ENCODE measurements at regions not wholly inside any gene's neighbourhood (a gene's known extent, or its start where the extent isn't known, plus 50 kb on each side); places are given as distances from the start of the nearest gene placed in this dataset.

DNA sequence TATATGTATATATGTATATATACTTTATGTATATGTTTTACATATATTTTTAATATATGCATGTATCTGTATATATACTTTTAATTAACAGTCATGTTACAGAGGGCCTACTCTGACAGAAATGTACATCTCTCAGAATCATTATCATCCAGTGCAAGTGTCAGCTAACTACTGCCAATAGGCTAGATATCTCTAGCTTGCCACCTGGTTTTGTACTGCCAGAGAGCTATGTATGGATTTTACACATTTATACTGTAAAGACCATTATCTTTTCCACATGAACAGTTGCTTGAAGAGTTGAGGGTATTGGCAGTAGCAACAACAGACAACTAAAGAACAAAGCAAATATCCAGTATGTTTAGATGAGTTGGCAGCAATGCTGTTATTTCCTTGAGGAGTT is 99.7 kb upstream of the VGLL3 start (continued):
- TF ChIP-seq ZNF764 (CRISPR knock-in tag; IDR thresholded peaks at IDR 0.05; ENCODE audit: low read depth) (no peak), SRSF7 (optimal IDR thresholded peaks at IDR 0.05; ENCODE audit: low read depth, low read length) (no peak)
- TF ChIP-seq, protein P1, sequence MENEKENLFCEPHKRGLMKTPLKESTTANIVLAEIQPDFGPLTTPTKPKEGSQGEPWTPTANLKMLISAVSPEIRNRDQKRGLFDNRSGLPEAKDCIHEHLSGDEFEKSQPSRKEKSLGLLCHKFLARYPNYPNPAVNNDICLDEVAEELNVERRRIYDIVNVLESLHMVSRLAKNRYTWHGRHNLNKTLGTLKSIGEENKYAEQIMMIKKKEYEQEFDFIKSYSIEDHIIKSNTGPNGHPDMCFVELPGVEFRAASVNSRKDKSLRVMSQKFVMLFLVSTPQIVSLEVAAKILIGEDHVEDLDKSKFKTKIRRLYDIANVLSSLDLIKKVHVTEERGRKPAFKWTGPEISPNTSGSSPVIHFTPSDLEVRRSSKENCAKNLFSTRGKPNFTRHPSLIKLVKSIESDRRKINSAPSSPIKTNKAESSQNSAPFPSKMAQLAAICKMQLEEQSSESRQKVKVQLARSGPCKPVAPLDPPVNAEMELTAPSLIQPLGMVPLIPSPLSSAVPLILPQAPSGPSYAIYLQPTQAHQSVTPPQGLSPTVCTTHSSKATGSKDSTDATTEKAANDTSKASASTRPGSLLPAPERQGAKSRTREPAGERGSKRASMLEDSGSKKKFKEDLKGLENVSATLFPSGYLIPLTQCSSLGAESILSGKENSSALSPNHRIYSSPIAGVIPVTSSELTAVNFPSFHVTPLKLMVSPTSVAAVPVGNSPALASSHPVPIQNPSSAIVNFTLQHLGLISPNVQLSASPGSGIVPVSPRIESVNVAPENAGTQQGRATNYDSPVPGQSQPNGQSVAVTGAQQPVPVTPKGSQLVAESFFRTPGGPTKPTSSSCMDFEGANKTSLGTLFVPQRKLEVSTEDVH (IDR thresholded peaks at IDR 0.05; ENCODE audit: low read depth, partially characterized antibody), result no peak
- TF ChIP-seq, protein P2, sequence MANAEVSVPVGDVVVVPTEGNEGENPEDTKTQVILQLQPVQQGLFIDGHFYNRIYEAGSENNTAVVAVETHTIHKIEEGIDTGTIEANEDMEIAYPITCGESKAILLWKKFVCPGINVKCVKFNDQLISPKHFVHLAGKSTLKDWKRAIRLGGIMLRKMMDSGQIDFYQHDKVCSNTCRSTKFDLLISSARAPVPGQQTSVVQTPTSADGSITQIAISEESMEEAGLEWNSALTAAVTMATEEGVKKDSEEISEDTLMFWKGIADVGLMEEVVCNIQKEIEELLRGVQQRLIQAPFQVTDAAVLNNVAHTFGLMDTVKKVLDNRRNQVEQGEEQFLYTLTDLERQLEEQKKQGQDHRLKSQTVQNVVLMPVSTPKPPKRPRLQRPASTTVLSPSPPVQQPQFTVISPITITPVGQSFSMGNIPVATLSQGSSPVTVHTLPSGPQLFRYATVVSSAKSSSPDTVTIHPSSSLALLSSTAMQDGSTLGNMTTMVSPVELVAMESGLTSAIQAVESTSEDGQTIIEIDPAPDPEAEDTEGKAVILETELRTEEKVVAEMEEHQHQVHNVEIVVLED (CRISPR knock-in tag; IDR thresholded peaks at IDR 0.05), result no peak

DNA sequence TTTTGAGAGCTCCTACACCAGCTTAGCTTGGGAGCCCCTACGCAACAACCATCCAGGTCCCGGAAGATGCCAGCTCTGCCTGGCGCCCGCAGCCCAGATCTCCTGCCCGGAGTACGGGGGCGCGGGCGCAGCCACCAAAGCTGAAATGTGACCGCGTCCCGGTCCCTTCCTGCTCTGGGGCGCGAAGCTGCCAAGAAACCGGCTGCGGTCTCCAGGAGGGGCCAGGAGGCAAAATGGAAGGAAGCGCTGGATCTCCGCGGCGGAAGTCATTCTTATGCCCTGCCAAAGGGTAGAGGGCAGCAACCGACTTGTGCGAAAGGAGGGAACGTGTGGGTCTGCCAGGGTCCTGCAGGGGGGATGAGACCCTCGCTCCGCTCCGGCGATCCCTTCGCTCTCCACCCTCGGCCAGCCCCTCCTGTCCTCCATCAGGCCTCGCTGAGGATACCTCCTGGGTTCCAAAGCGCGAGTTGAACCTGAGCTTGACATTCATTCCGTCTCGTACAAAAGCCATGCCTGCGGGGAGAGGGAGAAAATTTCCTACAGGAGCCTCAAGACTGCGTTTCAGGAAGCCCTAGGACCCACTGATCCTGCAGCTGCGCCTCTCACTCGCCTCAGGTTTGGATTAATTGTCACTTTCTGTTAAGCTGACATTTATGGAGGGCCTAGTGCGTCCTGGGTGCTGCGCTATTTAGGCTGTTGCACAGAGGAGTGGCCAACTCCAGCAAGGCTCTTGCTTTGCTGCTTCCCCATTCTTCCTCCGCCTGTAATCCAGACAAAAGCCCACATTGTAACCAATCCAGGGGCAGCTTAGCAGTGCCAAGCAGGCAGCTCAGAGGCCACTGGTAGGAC is 98.3 kb upstream of the VGLL3 start:
- 8% methylated on average over 12 of the region's 41 CpGs for WGBS (ENCODE audit: insufficient coverage, low coverage, missing lambda C conversion rate)
- ChIA-PET POLR2A (interaction anchor here (0.6 kb wide), 2 partner anchors 18 to 149 kb away, joined by 3 to 6 read pairs; no protein-coding TSS in a partner anchor), CTCF (ENCODE audit: low intra/inter-chr PET ratio) (no interaction called here)
- Histone ChIP-seq H2AFZ (ENCODE audit: low read depth, low read length) (peak overlapping the region; percentile 45), H3K4me2 (ENCODE audit: insufficient read depth, low read length) (peak overlapping the region; percentile 32; the same call in 1 of the 2 replicates), H4K20me1 (replicated peaks; ENCODE audit: control insufficient read depth, insufficient read depth, low read length) (no peaks in the 10 kb centered on the region), H3K79me2 (ENCODE audit: control insufficient read depth, insufficient read depth, low read length) (no peaks in the 10 kb centered on the region), H3K9me1 (ENCODE audit: control insufficient read depth, insufficient read depth, low read length) (no peaks in the 10 kb centered on the region), H3K9ac (ENCODE audit: insufficient read depth in 1 of 2, low read depth in 2 of 2, low read length in 2 of 2) (no peak overlapping the region; a peak in 1 of 4 replicates), H3K9me3 (replicated peaks; ENCODE audit: control insufficient read depth, insufficient read depth, low read depth, low read length) (no peaks in the 10 kb centered on the region), H3K27ac (ENCODE audit: extremely low read depth, low read depth, low read length) (no peak overlapping the region), H3K4me1 (replicated peaks in 1 of 2; ENCODE audit: control insufficient read depth in 2 of 2, insufficient read depth in 2 of 2, low read length in 2 of 2) (peaks cover 0 to 9% of the 10 kb centered on the region in 2 experiments; a peak in 2 of 5 replicates), H3K36me3 (ENCODE audit: control insufficient read depth, insufficient read depth, low read length) (no peaks in the 10 kb centered on the region), H3K27me3 (ENCODE audit: control insufficient read depth in 2 of 2, insufficient read depth in 2 of 2, low read length in 2 of 2) (no peaks in the 10 kb centered on the region), H3K4me3 (peak overlapping the region; percentile 10; the same call in 1 of the 2 replicates)
- in situ Hi-C loops (cut with MboI) (no loop called here), intact Hi-C loops (cut with micrococcal nuclease) (no loop called here)
- DNase-seq (ENCODE audit: extremely low read depth in 1 of 4, low spot score in 3 of 4), result peak in 1 of 4 experiments; percentile 9
- peak; percentile 63 for ATAC-seq
- TF ChIP-seq GABPA (tag; conservative IDR thresholded peaks at IDR 0.05; ENCODE audit: low read depth) (peak; percentile 39; the same call in 1 of the 2 replicates), RBFOX2 (IDR thresholded peaks at IDR 0.05; ENCODE audit: low read depth, low read length) (peak; percentile 34; the same call in 1 of the 2 replicates), KLF16 (IDR thresholded peaks at IDR 0.05) (no peak)
- BruUV-seq (replicated peaks), result no TSS peak
- FAIRE-seq, result no peak

Data from K562 (cell line).